ENCODE measurements at regions not wholly inside any gene's neighbourhood (a gene's known extent, or its start where the extent isn't known, plus 50 kb on each side); places are given as distances from the start of the nearest gene placed in this dataset.

GRCh38 chr3:27779176-27779575 is 57.1 kb upstream of the EOMES start:
- no peak for TF ChIP-seq CEBPB (IDR thresholded peaks at IDR 0.05)
- TF ChIP-seq RAD21 (IDR thresholded peaks at IDR 0.05; ENCODE audit: low read depth), result no peak
- no peak for TF ChIP-seq FOXM1 (IDR thresholded peaks at IDR 0.05; ENCODE audit: borderline replicate concordance, low read depth)
- no peak for TF ChIP-seq EGR1 (IDR thresholded peaks at IDR 0.05)
- no peak for TF ChIP-seq EP300 (IDR thresholded peaks at IDR 0.05; ENCODE audit: borderline replicate concordance)
- TF ChIP-seq USF1 (IDR thresholded peaks at IDR 0.05), result no peak
- TF ChIP-seq NFIC (IDR thresholded peaks at IDR 0.05), result no peak
- TF ChIP-seq YY1 (IDR thresholded peaks at IDR 0.05; ENCODE audit: low read depth), result no peak
- TF ChIP-seq REST (IDR thresholded peaks at IDR 0.05; ENCODE audit: low read depth), result no peak
- no peak for TF ChIP-seq CREB1 (IDR thresholded peaks at IDR 0.05; ENCODE audit: low read depth)
- no peak for TF ChIP-seq ZBTB7A (IDR thresholded peaks at IDR 0.05; ENCODE audit: low read depth)
- no peak for TF ChIP-seq TCF12 (IDR thresholded peaks at IDR 0.05; ENCODE audit: low read depth)

GRCh38 chr3:27789420-27789819 is 67.3 kb upstream of the EOMES start:
- TF ChIP-seq RAD21 (IDR thresholded peaks at IDR 0.05; ENCODE audit: low read depth) (no peak), CREB1 (IDR thresholded peaks at IDR 0.05; ENCODE audit: low read depth) (no peak), EGR1 (IDR thresholded peaks at IDR 0.05) (no peak), CEBPB (IDR thresholded peaks at IDR 0.05) (no peak), TEAD4 (IDR thresholded peaks at IDR 0.05) (no peak), USF1 (IDR thresholded peaks at IDR 0.05) (no peak)

GRCh38 chr3:27791956-27792355 is 69.8 kb upstream of the EOMES start:
- TF ChIP-seq YY1 (IDR thresholded peaks at IDR 0.05; ENCODE audit: low read depth) (no peak), EGR1 (IDR thresholded peaks at IDR 0.05) (no peak), USF1 (IDR thresholded peaks at IDR 0.05) (no peak), TAF1 (IDR thresholded peaks at IDR 0.05; ENCODE audit: low read depth) (no peak), RAD21 (IDR thresholded peaks at IDR 0.05; ENCODE audit: low read depth) (no peak), REST (IDR thresholded peaks at IDR 0.05; ENCODE audit: low read depth) (no peak), FOXM1 (IDR thresholded peaks at IDR 0.05; ENCODE audit: borderline replicate concordance, low read depth) (no peak), TEAD4 (IDR thresholded peaks at IDR 0.05) (no peak), NFIC (IDR thresholded peaks at IDR 0.05) (no peak), ZBTB7A (IDR thresholded peaks at IDR 0.05; ENCODE audit: low read depth) (no peak), EP300 (IDR thresholded peaks at IDR 0.05; ENCODE audit: borderline replicate concordance) (no peak), CEBPB (IDR thresholded peaks at IDR 0.05) (no peak), CREB1 (IDR thresholded peaks at IDR 0.05; ENCODE audit: low read depth) (no peak), TCF12 (IDR thresholded peaks at IDR 0.05; ENCODE audit: low read depth) (no peak), MAX (IDR thresholded peaks at IDR 0.05) (no peak)

GRCh38 chr3:27792869-27793268 is 70.7 kb upstream of the EOMES start:
- TF ChIP-seq CREB1 (IDR thresholded peaks at IDR 0.05; ENCODE audit: low read depth) (no peak), YY1 (IDR thresholded peaks at IDR 0.05; ENCODE audit: low read depth) (no peak), RAD21 (IDR thresholded peaks at IDR 0.05; ENCODE audit: low read depth) (no peak), TAF1 (IDR thresholded peaks at IDR 0.05; ENCODE audit: low read depth) (no peak), USF1 (IDR thresholded peaks at IDR 0.05) (no peak), NFIC (IDR thresholded peaks at IDR 0.05) (no peak), FOXM1 (IDR thresholded peaks at IDR 0.05; ENCODE audit: borderline replicate concordance, low read depth) (no peak), REST (IDR thresholded peaks at IDR 0.05; ENCODE audit: low read depth) (no peak), ZBTB7A (IDR thresholded peaks at IDR 0.05; ENCODE audit: low read depth) (no peak), CEBPB (IDR thresholded peaks at IDR 0.05) (no peak), TEAD4 (IDR thresholded peaks at IDR 0.05) (no peak), TCF12 (IDR thresholded peaks at IDR 0.05; ENCODE audit: low read depth) (no peak), EP300 (IDR thresholded peaks at IDR 0.05; ENCODE audit: borderline replicate concordance) (no peak), MAX (IDR thresholded peaks at IDR 0.05) (no peak), EGR1 (IDR thresholded peaks at IDR 0.05) (no peak)

Data from Ishikawa (cell line).